ENCODE measurements at regions not wholly inside any gene's neighbourhood (a gene's known extent, or its start where the extent isn't known, plus 50 kb on each side); places are given as distances from the start of the nearest gene placed in this dataset.

DNA sequence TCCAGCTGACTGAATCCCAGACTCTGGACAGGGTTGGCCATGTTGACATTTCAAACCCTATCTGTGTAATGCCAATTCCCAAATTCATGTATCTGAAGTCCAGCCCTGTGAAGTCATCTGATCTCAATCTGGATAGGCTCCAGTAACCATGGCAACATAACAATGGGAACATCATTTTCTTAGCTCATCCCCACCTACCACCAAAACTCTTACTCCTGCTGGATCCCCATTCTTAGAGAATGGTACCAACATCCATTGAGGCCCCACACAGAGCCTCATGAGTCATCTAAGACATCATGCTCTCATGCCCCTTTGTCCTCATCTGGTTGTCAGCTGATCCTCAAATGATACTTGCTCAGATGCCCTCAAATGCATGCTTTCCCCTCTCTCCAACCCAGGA lies 58.9 kb upstream of the TEX51 start:
- no peak for TF ChIP-seq YY1 (IDR thresholded peaks at IDR 0.05; ENCODE audit: insufficient read depth, insufficient read length)
- TF ChIP-seq SUZ12 (IDR thresholded peaks at IDR 0.05; ENCODE audit: extremely low read depth, insufficient read depth, insufficient read length) = no peak
